C4-2B (cell line): ENCODE measurements at regions not wholly inside any gene's neighbourhood (a gene's known extent, or its start where the extent isn't known, plus 50 kb on each side); places are given as distances from the start of the nearest gene placed in this dataset.

Source experiments
- H3K27ac ChIP-seq: fragments of 450-650 bp; 2 replicates; pipeline ENCODE4 v1.5.1; 2017
- ZFX ChIP-seq: fragments of 450-650 bp; IDR thresholded peaks from 2 replicates; pipeline ENCODE4 v1.6.1; 2017
- TF ChIP-seq, protein P1 (sequence below): fragments of 450-650 bp; conservative IDR thresholded peaks from 2 replicates; pipeline ENCODE4 v1.5.1; 2017; ENCODE audit warnings: mild to moderate bottlenecking

DNA sequence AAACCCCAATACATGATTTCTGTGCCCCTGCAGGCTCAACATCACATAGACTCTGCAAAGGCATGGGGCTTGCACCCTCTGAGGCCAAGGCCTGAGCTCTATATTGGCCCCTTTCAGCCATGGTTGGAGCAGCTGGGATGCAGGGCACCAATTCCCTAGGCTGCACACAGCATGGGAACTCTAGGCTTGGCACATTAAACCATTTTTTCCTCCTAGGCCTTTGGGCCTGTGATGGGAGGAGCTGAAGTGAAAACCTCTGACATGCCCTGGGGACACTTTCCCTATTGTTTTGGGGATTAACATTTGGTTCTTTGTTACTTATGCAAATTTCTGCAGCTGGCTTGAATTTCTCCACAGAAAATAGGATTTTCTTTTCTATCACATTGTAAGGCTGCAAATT, 1629.5 kb downstream of the OTOL1 start:
- no peak for TF ChIP-seq ZFX
- TF ChIP-seq, protein P1, sequence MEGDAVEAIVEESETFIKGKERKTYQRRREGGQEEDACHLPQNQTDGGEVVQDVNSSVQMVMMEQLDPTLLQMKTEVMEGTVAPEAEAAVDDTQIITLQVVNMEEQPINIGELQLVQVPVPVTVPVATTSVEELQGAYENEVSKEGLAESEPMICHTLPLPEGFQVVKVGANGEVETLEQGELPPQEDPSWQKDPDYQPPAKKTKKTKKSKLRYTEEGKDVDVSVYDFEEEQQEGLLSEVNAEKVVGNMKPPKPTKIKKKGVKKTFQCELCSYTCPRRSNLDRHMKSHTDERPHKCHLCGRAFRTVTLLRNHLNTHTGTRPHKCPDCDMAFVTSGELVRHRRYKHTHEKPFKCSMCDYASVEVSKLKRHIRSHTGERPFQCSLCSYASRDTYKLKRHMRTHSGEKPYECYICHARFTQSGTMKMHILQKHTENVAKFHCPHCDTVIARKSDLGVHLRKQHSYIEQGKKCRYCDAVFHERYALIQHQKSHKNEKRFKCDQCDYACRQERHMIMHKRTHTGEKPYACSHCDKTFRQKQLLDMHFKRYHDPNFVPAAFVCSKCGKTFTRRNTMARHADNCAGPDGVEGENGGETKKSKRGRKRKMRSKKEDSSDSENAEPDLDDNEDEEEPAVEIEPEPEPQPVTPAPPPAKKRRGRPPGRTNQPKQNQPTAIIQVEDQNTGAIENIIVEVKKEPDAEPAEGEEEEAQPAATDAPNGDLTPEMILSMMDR, result no peak
- no peak overlapping the region for H3K27ac ChIP-seq
